HepG2 (cell line): ENCODE measurements at regions not wholly inside any gene's neighbourhood (a gene's known extent, or its start where the extent isn't known, plus 50 kb on each side); places are given as distances from the start of the nearest gene placed in this dataset.

Experiments
- ATAC-seq: fragments of 200-7000 bp; cut with Tn5 transposase; 3 replicates; pipeline ENCODE4 v1.9.1; 2020; ENCODE audit warnings: mild to moderate bottlenecking, moderate library complexity
- BruUV-seq: library from RNA; stranded (reverse); fragments of 400-500 nt; replicated peaks from 2 replicates; lab custom pipeline; 2021; lab: Mats Ljungman, UMichigan
- CTCF ChIA-PET: fragments of 300-600 bp; formaldehyde crosslinking; extraction: SDS; loops from one replicate; lab custom pipeline; 2021; ENCODE audit warnings: low total read pairs, inconsistent platforms, low intra/inter-chr PET ratio; lab: Yijun Ruan, JAX
- POLR2A ChIA-PET: fragments of 350-600 bp; sonication (Branson Sonifier 250); formaldehyde crosslinking; loops from one replicate; lab custom pipeline; 2020; ENCODE audit warnings: antibody characterized with exemption, inconsistent platforms; lab: Yijun Ruan, JAX
- DNase-seq: peaks from one replicate; pipeline ENCODE4 v3.0.0-alpha.2; 2015; ENCODE audit warnings: low spot score
- FAIRE-seq: peaks from 3 replicates; lab custom pipeline; 2011; peaks lifted over from hg19 to GRCh38; lab: Jason Lieb, UNC
- H2AFZ ChIP-seq: one replicate; pipeline ENCODE4 v1.6.1; 2011; ENCODE audit warnings: low read length, inconsistent platforms
- H3K27ac ChIP-seq: fragments of 300-600 bp; 3 replicates; pipeline ENCODE4 v1.8.0; 2011; ENCODE audit warnings: mixed run types, mild to moderate bottlenecking, mixed read lengths, low read length, inconsistent platforms; ENCODE audit not compliant: insufficient read depth; ENCODE audit errors: extremely low read length
- H3K27me3 ChIP-seq, 2 experiments: fragments of 200-600 bp in 1 of 2; 2 replicates in 1 of 2; 3 replicates in 1 of 2; pipeline versions ENCODE4 v1.6.0 to v1.8.0; 2011; ENCODE audit warnings: low read length in 2 of 2, mild to moderate bottlenecking in 2 of 2, moderate library complexity in 2 of 2, inconsistent platforms in 1 of 2; ENCODE audit not compliant: insufficient read depth in 2 of 2, control insufficient read depth in 1 of 2
- H3K36me3 ChIP-seq, 2 experiments: fragments of 200-600 bp in 1 of 2; replicated peaks in 1 of 2; 2 replicates in 1 of 2; 3 replicates in 1 of 2; pipeline versions ENCODE4 v1.5.1 to v1.8.0; 2011; ENCODE audit warnings: low read length in 2 of 2, inconsistent platforms in 1 of 2; ENCODE audit not compliant: insufficient read depth in 2 of 2, control insufficient read depth in 1 of 2
- H3K4me1 ChIP-seq: 2 replicates; pipeline ENCODE4 v1.5.1; 2012; ENCODE audit warnings: low read length, inconsistent platforms; ENCODE audit not compliant: insufficient read depth
- H3K4me2 ChIP-seq: 2 replicates; pipeline ENCODE4 v1.6.0; 2011; ENCODE audit warnings: low read depth, low read length, inconsistent platforms
- H3K4me3 ChIP-seq, 3 experiments: fragments of 200-600 bp in 1 of 3; sonication (generic), shearing (Covaris generic) in 1 of 3; replicated peaks in 1 of 3; 2 replicates each; pipeline ENCODE4 v1.5.1; 2011 to 2016; ENCODE audit warnings: low read length in 3 of 3, inconsistent platforms in 2 of 3, low read depth in 2 of 3, mild to moderate bottlenecking in 2 of 3, control low read depth in 1 of 3, mixed read lengths in 1 of 3; ENCODE audit not compliant: insufficient read depth in 1 of 3
- H3K79me2 ChIP-seq: one replicate; pipeline ENCODE4 v1.6.1; 2011; ENCODE audit warnings: low read length, inconsistent platforms; ENCODE audit not compliant: insufficient read depth
- H3K9ac ChIP-seq: 2 replicates; pipeline ENCODE4 v1.6.0; 2011; ENCODE audit warnings: mild to moderate bottlenecking, low read depth, low read length, inconsistent platforms; ENCODE audit not compliant: insufficient read depth
- H3K9me3 ChIP-seq: 2 replicates; pipeline ENCODE4 v1.5.1; 2012; ENCODE audit warnings: mild to moderate bottlenecking, low read length
- H4K20me1 ChIP-seq: 2 replicates; pipeline ENCODE4 v1.6.0; 2011; ENCODE audit warnings: inconsistent platforms, mild to moderate bottlenecking, low read length, moderate library complexity; ENCODE audit not compliant: insufficient read depth
- DZIP1 ChIP-seq: sonication (generic); formaldehyde crosslinking; IDR thresholded peaks from 2 replicates; pipeline ENCODE4 v1.5.0; 2020; ENCODE audit warnings: mild to moderate bottlenecking, missing genetic modification reagents
- MTA3 ChIP-seq: sonication (generic); formaldehyde crosslinking; IDR thresholded peaks from 2 replicates; pipeline ENCODE4 v1.4.0; 2020; ENCODE audit warnings: missing genetic modification reagents
- NCOR1 ChIP-seq: fragments of 200-600 bp; sonication (generic); IDR thresholded peaks from 2 replicates; pipeline ENCODE4 v1.7.0; 2017; ENCODE audit warnings: antibody characterized with exemption, low read length, borderline replicate concordance
- PHB2 ChIP-seq: fragments of 450-650 bp; IDR thresholded peaks from 2 replicates; pipeline ENCODE4 v1.6.1; 2018; ENCODE audit not compliant: partially characterized antibody
- PPARG ChIP-seq: conservative IDR thresholded peaks from 2 replicates; pipeline ENCODE4 v1.6.1; 2016; ENCODE audit warnings: missing biosample characterization, missing genetic modification reagents
- SIN3A ChIP-seq: IDR thresholded peaks from 2 replicates; pipeline ENCODE4 v1.6.1; 2011; ENCODE audit warnings: low read depth, mild to moderate bottlenecking, control low read depth, low read length, borderline replicate concordance
- SP140L ChIP-seq: sonication (generic); formaldehyde crosslinking; IDR thresholded peaks from 2 replicates; pipeline ENCODE4 v1.4.0; 2020; ENCODE audit warnings: missing genetic modification reagents, borderline replicate concordance
- TERF1 ChIP-seq: sonication (generic); formaldehyde crosslinking; IDR thresholded peaks from 2 replicates; pipeline ENCODE4 v1.8.0; 2022; ENCODE audit warnings: mild to moderate bottlenecking, missing genetic modification reagents, moderate library complexity
- ZBTB43 ChIP-seq: sonication (generic); formaldehyde crosslinking; conservative IDR thresholded peaks from 2 replicates; pipeline ENCODE4 v1.4.0; 2020; ENCODE audit warnings: missing genetic modification reagents
- ZBTB44 ChIP-seq: sonication (generic); formaldehyde crosslinking; IDR thresholded peaks from 2 replicates; pipeline ENCODE4 v1.4.0; 2020; ENCODE audit warnings: missing genetic modification reagents
- ZNF33A ChIP-seq: sonication (generic); formaldehyde crosslinking; IDR thresholded peaks from 2 replicates; pipeline ENCODE4 v1.5.1; 2020; ENCODE audit warnings: missing genetic modification reagents, mild to moderate bottlenecking, moderate library complexity, borderline replicate concordance
- ZNF615 ChIP-seq: sonication (generic); formaldehyde crosslinking; IDR thresholded peaks from 2 replicates; pipeline ENCODE4 v1.5.0; 2020; ENCODE audit warnings: mild to moderate bottlenecking, missing genetic modification reagents, borderline replicate concordance
- ZNF644 ChIP-seq: IDR thresholded peaks from 2 replicates; pipeline ENCODE4 v1.6.1; 2016; ENCODE audit warnings: low read depth
- WGBS: methylation state at CpG from one replicate; pipeline ENCODE4 v1.1.6; 2017; ENCODE audit warnings: low lambda C conversion rate; 5-methylcytosine and 5-hydroxymethylcytosine counted together
- in situ Hi-C: cut with HindIII; loops from 2 replicates; pipeline ENCODE4 v1.10.0; 2017; ENCODE audit warnings: low pct_unique_long_range_greater_than_20kb; ENCODE audit not compliant: extremely low pct_ligation_motif_present
- intact Hi-C: fragments of 100-400 bp; cut with micrococcal nuclease; formaldehyde crosslinking; loops from one replicate; pipeline ENCODE4 v1.10.0; 2022; ENCODE audit not compliant: unreplicated experiment
- TF ChIP-seq, protein P1 (sequence below): sonication (generic); formaldehyde crosslinking; IDR thresholded peaks from 2 replicates; pipeline ENCODE4 v1.5.1; 2020; ENCODE audit warnings: mild to moderate bottlenecking, missing genetic modification reagents, moderate library complexity

- no peak overlapping the region for H3K4me3 ChIP-seq
- H4K20me1 ChIP-seq, result no peaks in the 10 kb centered on the region
- 0 out of 5 replicates have a peak, but pooled peaks cover 0 to under 1% of the 10 kb centered on the region in 2 experiments for H3K27me3 ChIP-seq
- H3K79me2 ChIP-seq, result no peaks in the 10 kb centered on the region
- ChIA-PET CTCF (no interaction called here), POLR2A (no interaction called here)
- in situ Hi-C loops (no loop called here), intact Hi-C loops (no loop called here)
- H3K9ac ChIP-seq, result no peak overlapping the region
- FAIRE-seq (no peak), ATAC-seq (no peak), DNase-seq (no peak)
- no peaks in the 10 kb centered on the region for H3K4me1 ChIP-seq
- no peaks in the 10 kb centered on the region for H3K9me3 ChIP-seq
- H2AFZ ChIP-seq, result no peak overlapping the region
- 87% methylated on average over 3 of the region's 16 CpGs for WGBS
- H3K27ac ChIP-seq, result no peak overlapping the region
- H3K36me3 ChIP-seq, result no peaks in the 10 kb centered on the region
- no TSS peak for BruUV-seq
- TF ChIP-seq DZIP1 (CRISPR knock-in tag) (no peak), NCOR1 (no peak), ZNF644 (no peak), ZNF615 (CRISPR knock-in tag) (no peak), SP140L (CRISPR knock-in tag) (no peak), TERF1 (CRISPR knock-in tag) (no peak), MTA3 (CRISPR knock-in tag) (no peak), ZBTB43 (CRISPR knock-in tag) (no peak), SIN3A (no peak), PPARG (CRISPR knock-in tag) (no peak), PHB2 (no peak), ZBTB44 (CRISPR knock-in tag) (no peak), ZNF33A (CRISPR knock-in tag) (no peak)
- TF ChIP-seq, protein P1, sequence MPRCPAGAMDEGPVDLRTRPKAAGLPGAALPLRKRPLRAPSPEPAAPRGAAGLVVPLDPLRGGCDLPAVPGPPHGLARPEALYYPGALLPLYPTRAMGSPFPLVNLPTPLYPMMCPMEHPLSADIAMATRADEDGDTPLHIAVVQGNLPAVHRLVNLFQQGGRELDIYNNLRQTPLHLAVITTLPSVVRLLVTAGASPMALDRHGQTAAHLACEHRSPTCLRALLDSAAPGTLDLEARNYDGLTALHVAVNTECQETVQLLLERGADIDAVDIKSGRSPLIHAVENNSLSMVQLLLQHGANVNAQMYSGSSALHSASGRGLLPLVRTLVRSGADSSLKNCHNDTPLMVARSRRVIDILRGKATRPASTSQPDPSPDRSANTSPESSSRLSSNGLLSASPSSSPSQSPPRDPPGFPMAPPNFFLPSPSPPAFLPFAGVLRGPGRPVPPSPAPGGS (CRISPR knock-in tag), result no peak
- H3K4me2 ChIP-seq, result no peak overlapping the region
Observed at GRCh38 chr10:33036670-33037069, 78.6 kb upstream of the ITGB1 start.
